ENCODE measurements at regions not wholly inside any gene's neighbourhood (a gene's known extent, or its start where the extent isn't known, plus 50 kb on each side); places are given as distances from the start of the nearest gene placed in this dataset.

DNA sequence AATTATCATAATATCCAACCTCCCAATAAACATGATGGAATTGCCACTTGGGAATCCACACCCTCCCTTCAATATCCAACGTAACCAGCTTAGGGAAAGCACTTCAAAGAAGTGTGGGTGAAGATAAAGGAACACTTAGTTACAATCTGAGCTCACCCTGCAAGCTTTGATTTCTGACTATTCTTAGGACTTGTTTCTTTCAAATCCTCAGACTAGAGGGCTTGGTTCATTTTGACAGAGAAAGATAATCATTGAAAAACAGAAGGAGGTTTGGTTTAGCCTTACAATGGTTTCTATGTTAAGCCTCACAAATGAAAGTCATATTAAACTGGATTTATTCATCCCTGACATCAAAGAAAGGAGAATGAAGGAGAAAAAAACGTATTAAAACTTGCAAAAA is 57.9 kb upstream of the SYT13 start:
- DNase-seq, result no peak

GRCh38 chr11:45343444-45343843 is 57.3 kb upstream of the SYT13 start:
- DNase-seq, result no peak

GRCh38 chr11:45341372-45341771 is 55.2 kb upstream of the SYT13 start:
- no peak for DNase-seq

- peak; percentile 82 for DNase-seq
Observed at GRCh38 chr11:45339729-45340519, 53.8 kb upstream of the SYT13 start.

GRCh38 chr11:45337583-45338360 is 51.6 kb upstream of the SYT13 start:
- DNase-seq, result no peak

GRCh38 chr11:45336136-45336535 is 50.0 kb upstream of the SYT13 start:
- no peak for DNase-seq
